Neural cell (in vitro differentiated cells): ENCODE measurements at regions not wholly inside any gene's neighbourhood (a gene's known extent, or its start where the extent isn't known, plus 50 kb on each side); places are given as distances from the start of the nearest gene placed in this dataset.
"Not testable (repeated sequence)": the region's sequence is repeated elsewhere in the genome, so short reads cannot be mapped to it uniquely, and the experiment has no call there.

Experiments used
- EZH2 ChIP-seq: fragments of 200-600, 300-800 bp; shearing (Covaris generic), sonication (generic); IDR thresholded peaks from 2 replicates; pipeline ENCODE4 v1.6.1; 2014; ENCODE audit warnings: antibody characterized with exemption, low read length, borderline replicate concordance, mild to moderate bottlenecking; ENCODE audit not compliant: insufficient read depth, poor library complexity, severe bottlenecking
- TF ChIP-seq, protein P1 (sequence below): fragments of 450-650 bp; IDR thresholded peaks from 2 replicates; pipeline ENCODE4 v1.5.1; 2014; ENCODE audit warnings: antibody characterized with exemption, mild to moderate bottlenecking, moderate library complexity; ENCODE audit not compliant: poor library complexity, severe bottlenecking

DNA sequence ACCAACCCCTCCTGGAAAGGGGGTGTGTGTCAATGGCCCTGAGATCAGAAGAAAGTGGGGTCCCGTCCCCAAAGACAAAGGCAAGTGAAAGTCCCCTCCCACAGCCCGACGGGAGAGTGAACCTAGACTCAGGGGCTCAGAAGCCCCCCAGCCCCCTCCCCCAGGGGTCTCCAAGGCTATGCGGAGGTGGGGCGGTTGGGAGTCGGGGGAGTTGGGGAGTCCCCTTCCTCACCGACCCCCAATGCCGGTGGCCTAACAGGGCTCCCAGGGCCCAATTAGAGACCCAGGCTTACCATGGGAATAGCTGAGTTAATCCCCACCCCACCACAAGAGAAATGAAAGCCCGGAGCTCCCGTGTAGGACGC is 105.4 kb downstream of the SPATA31A6 start:
- TF ChIP-seq, protein P1, sequence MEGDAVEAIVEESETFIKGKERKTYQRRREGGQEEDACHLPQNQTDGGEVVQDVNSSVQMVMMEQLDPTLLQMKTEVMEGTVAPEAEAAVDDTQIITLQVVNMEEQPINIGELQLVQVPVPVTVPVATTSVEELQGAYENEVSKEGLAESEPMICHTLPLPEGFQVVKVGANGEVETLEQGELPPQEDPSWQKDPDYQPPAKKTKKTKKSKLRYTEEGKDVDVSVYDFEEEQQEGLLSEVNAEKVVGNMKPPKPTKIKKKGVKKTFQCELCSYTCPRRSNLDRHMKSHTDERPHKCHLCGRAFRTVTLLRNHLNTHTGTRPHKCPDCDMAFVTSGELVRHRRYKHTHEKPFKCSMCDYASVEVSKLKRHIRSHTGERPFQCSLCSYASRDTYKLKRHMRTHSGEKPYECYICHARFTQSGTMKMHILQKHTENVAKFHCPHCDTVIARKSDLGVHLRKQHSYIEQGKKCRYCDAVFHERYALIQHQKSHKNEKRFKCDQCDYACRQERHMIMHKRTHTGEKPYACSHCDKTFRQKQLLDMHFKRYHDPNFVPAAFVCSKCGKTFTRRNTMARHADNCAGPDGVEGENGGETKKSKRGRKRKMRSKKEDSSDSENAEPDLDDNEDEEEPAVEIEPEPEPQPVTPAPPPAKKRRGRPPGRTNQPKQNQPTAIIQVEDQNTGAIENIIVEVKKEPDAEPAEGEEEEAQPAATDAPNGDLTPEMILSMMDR, result not testable (repeated sequence)
- TF ChIP-seq EZH2, result not testable (repeated sequence)
